Peyer's patch (tissue), 4 donors: ENCODE measurements at regions not wholly inside any gene's neighbourhood (a gene's known extent, or its start where the extent isn't known, plus 50 kb on each side); places are given as distances from the start of the nearest gene placed in this dataset.

ENCODE experiments used
- CTCF ChIP-seq, 6 experiments: fragments of 450-650 bp in 4 of 6; fragments of 200-600 bp in 2 of 6; sonication (generic) in 1 of 6; IDR thresholded peaks; one replicate each; pipeline ENCODE4 v1.5.1; 2017 to 2019; ENCODE audit warnings: antibody characterized with exemption in 6 of 6, mild to moderate bottlenecking in 3 of 6, moderate library complexity in 1 of 6
- POLR2A ChIP-seq, 2 donors: fragments of 450-650 bp; IDR thresholded peaks; one replicate each; pipeline ENCODE4 v1.5.1; 2017; ENCODE audit warnings: antibody characterized with exemption in 2 of 2, mild to moderate bottlenecking in 2 of 2, moderate library complexity in 2 of 2

GRCh38 chr1:34312359-34312758, 135.7 kb downstream of the C1orf94 start:
- TF ChIP-seq CTCF (IDR thresholded peaks at IDR 0.05) (no peak), POLR2A (IDR thresholded peaks at IDR 0.05) (no peak)
